ENCODE measurements at regions not wholly inside any gene's neighbourhood (a gene's known extent, or its start where the extent isn't known, plus 50 kb on each side); places are given as distances from the start of the nearest gene placed in this dataset.

GRCh38 chr1:30814292-30814691 is 56.7 kb upstream of the LAPTM5 start:
- no peak overlapping the region for H3K4me3 ChIP-seq
- no peak for DNase-seq (ENCODE audit: low spot score in 2 of 2)
- no peaks in the 10 kb centered on the region for H3K27me3 ChIP-seq
- no peaks in the 10 kb centered on the region for H3K36me3 ChIP-seq
- no peak overlapping the region for H3K27ac ChIP-seq
- intact Hi-C loops (cut with DNase I; ENCODE audit: low total_unique reads) = no loop called here
- peaks cover 7 to 8% of the 10 kb centered on the region in 2 donors for H3K4me1 ChIP-seq
- TF ChIP-seq POLR2A (IDR thresholded peaks at IDR 0.05) (no peak), CTCF (IDR thresholded peaks at IDR 0.05) (no peak), POLR2AphosphoS5 (IDR thresholded peaks at IDR 0.05) (no peak)
- no peaks in the 10 kb centered on the region for H3K9me3 ChIP-seq

GRCh38 chr1:30812076-30812475 is 54.5 kb upstream of the LAPTM5 start:
- Histone ChIP-seq H3K27ac (no peak overlapping the region), H3K27me3 (no peaks in the 10 kb centered on the region)

GRCh38 chr1:30811187-30811586 is 53.6 kb upstream of the LAPTM5 start:
- TF ChIP-seq POLR2A (IDR thresholded peaks at IDR 0.05) (no peak), POLR2AphosphoS5 (IDR thresholded peaks at IDR 0.05) (no peak), CTCF (IDR thresholded peaks at IDR 0.05) (no peak)
- Histone ChIP-seq H3K4me1 (peaks cover 0 to 8% of the 10 kb centered on the region in 2 donors), H3K36me3 (no peaks in the 10 kb centered on the region), H3K9me3 (no peaks in the 10 kb centered on the region), H3K27me3 (no peaks in the 10 kb centered on the region), H3K4me3 (no peak overlapping the region), H3K27ac (no peak overlapping the region)
- intact Hi-C loops (cut with DNase I; ENCODE audit: low total_unique reads) = no loop called here
- DNase-seq (ENCODE audit: low spot score in 2 of 2) = no peak

More at GRCh38 chr1:30812076-30812475, 54.5 kb upstream of the LAPTM5 start:
- H3K4me1 ChIP-seq = peaks cover 8 to 13% of the 10 kb centered on the region in 2 donors
- no peak for TF ChIP-seq POLR2A (IDR thresholded peaks at IDR 0.05)
- no peak for TF ChIP-seq POLR2AphosphoS5 (IDR thresholded peaks at IDR 0.05)
- TF ChIP-seq CTCF (IDR thresholded peaks at IDR 0.05) = no peak
- no peak overlapping the region for H3K4me3 ChIP-seq
- no peaks in the 10 kb centered on the region for H3K36me3 ChIP-seq
- DNase-seq (ENCODE audit: low spot score in 2 of 2) = no peak
- intact Hi-C loops (cut with DNase I; ENCODE audit: low total_unique reads) = no loop called here
- H3K9me3 ChIP-seq = no peaks in the 10 kb centered on the region

GRCh38 chr1:30810416-30811080 is 53.0 kb upstream of the LAPTM5 start:
- Histone ChIP-seq H3K9me3 (no peaks in the 10 kb centered on the region), H3K36me3 (no peaks in the 10 kb centered on the region), H3K27ac (peak overlapping the region; percentile 33 to 71), H3K4me1 (peaks cover 0 to 8% of the 10 kb centered on the region in 2 donors), H3K27me3 (no peaks in the 10 kb centered on the region), H3K4me3 (no peak overlapping the region)
- TF ChIP-seq POLR2AphosphoS5 (IDR thresholded peaks at IDR 0.05) = no peak
- no peak for TF ChIP-seq POLR2A (IDR thresholded peaks at IDR 0.05)
- no peak for DNase-seq (ENCODE audit: low spot score in 2 of 2)
- intact Hi-C loops (cut with DNase I; ENCODE audit: low total_unique reads) = no loop called here

GRCh38 chr1:30809514-30810263 is 52.1 kb upstream of the LAPTM5 start:
- TF ChIP-seq CTCF (IDR thresholded peaks at IDR 0.05) (no peak), POLR2AphosphoS5 (IDR thresholded peaks at IDR 0.05) (no peak), POLR2A (IDR thresholded peaks at IDR 0.05) (no peak)
- peak overlapping the region; percentile 33 to 71 for H3K27ac ChIP-seq
- no peak overlapping the region for H3K4me3 ChIP-seq
- peaks cover 0 to 8% of the 10 kb centered on the region in 2 donors for H3K4me1 ChIP-seq
- no peaks in the 10 kb centered on the region for H3K27me3 ChIP-seq
- no peaks in the 10 kb centered on the region for H3K9me3 ChIP-seq
- intact Hi-C loops (cut with DNase I; ENCODE audit: low total_unique reads) = no loop called here
- no peaks in the 10 kb centered on the region for H3K36me3 ChIP-seq
- DNase-seq (ENCODE audit: low spot score in 2 of 2) = peak in 1 of 2 donors; percentile 9

Data from breast epithelium (tissue), 4 donors.